ENCODE measurements at regions not wholly inside any gene's neighbourhood (a gene's known extent, or its start where the extent isn't known, plus 50 kb on each side); places are given as distances from the start of the nearest gene placed in this dataset.

- Mint-ChIP-seq H3K4me1 (no peaks in the 10 kb centered on the region), H3K4me3 (no peak overlapping the region), H3K9me3 (no peaks in the 10 kb centered on the region), H3K27ac (no peak overlapping the region), H3K36me3 (no peaks in the 10 kb centered on the region), H3K27me3 (ENCODE audit: low read depth in 2 of 2) (peaks cover 0 to 11% of the 10 kb centered on the region in 2 donors)
- Histone ChIP-seq H3K27me3 (ENCODE audit: control insufficient read depth, insufficient read depth, low read length) (no peaks in the 10 kb centered on the region), H3K4me3 (ENCODE audit: low read length) (no peak overlapping the region), H3K4me1 (ENCODE audit: control insufficient read depth, insufficient read depth, low read length) (no peaks in the 10 kb centered on the region), H3K9me3 (ENCODE audit: control insufficient read depth, insufficient read depth, low read length) (no peaks in the 10 kb centered on the region), H3K27ac (ENCODE audit: low read length) (no peak overlapping the region), H3K36me3 (ENCODE audit: control insufficient read depth, insufficient read depth, low read length) (no peaks in the 10 kb centered on the region)
- 100% methylated on average over 1 of the region's 1 CpG for WGBS (ENCODE audit: insufficient coverage)
- ATAC-seq, result no peak
- intact Hi-C loops (cut with micrococcal nuclease), result no loop called here
- DNase-seq, result no peak
- no peak for TF ChIP-seq CTCF (IDR thresholded peaks at IDR 0.05)
Observed at GRCh38 chr6:105821777-105822176, 264.4 kb upstream of the PRDM1 start.

GRCh38 chr6:105821027-105821426 is 265.1 kb upstream of the PRDM1 start:
- no peaks in the 10 kb centered on the region for H3K9me3 ChIP-seq (ENCODE audit: control insufficient read depth, insufficient read depth, low read length)
- no peak overlapping the region for H3K4me3 ChIP-seq (ENCODE audit: low read length)
- Mint-ChIP-seq H3K36me3 (no peaks in the 10 kb centered on the region), H3K4me1 (no peaks in the 10 kb centered on the region), H3K9me3 (no peaks in the 10 kb centered on the region), H3K27ac (no peak overlapping the region), H3K27me3 (ENCODE audit: low read depth in 2 of 2) (peaks cover 0 to 11% of the 10 kb centered on the region in 2 donors), H3K4me3 (no peak overlapping the region)
- H3K27me3 ChIP-seq (ENCODE audit: control insufficient read depth, insufficient read depth, low read length), result no peaks in the 10 kb centered on the region
- no peak for DNase-seq
- no peak for TF ChIP-seq CTCF (IDR thresholded peaks at IDR 0.05)
- H3K36me3 ChIP-seq (ENCODE audit: control insufficient read depth, insufficient read depth, low read length), result no peaks in the 10 kb centered on the region
- no peak overlapping the region for H3K27ac ChIP-seq (ENCODE audit: low read length)
- intact Hi-C loops (cut with micrococcal nuclease), result no loop called here
- 82% methylated on average over 2 of the region's 2 CpGs for WGBS (ENCODE audit: insufficient coverage)
- H3K4me1 ChIP-seq (ENCODE audit: control insufficient read depth, insufficient read depth, low read length), result no peaks in the 10 kb centered on the region
- ATAC-seq, result no peak

- intact Hi-C loops (cut with micrococcal nuclease), result no loop called here
Observed at GRCh38 chr6:105819745-105820144, 266.4 kb upstream of the PRDM1 start.

More at GRCh38 chr6:105819745-105820144, 266.4 kb upstream of the PRDM1 start:
- Histone ChIP-seq H3K27me3 (ENCODE audit: control insufficient read depth, insufficient read depth, low read length) (no peaks in the 10 kb centered on the region), H3K4me3 (ENCODE audit: low read length) (no peak overlapping the region), H3K36me3 (ENCODE audit: control insufficient read depth, insufficient read depth, low read length) (no peaks in the 10 kb centered on the region), H3K9me3 (ENCODE audit: control insufficient read depth, insufficient read depth, low read length) (no peaks in the 10 kb centered on the region), H3K4me1 (ENCODE audit: control insufficient read depth, insufficient read depth, low read length) (no peaks in the 10 kb centered on the region), H3K27ac (ENCODE audit: low read length) (no peak overlapping the region)
- Mint-ChIP-seq H3K4me1 (no peaks in the 10 kb centered on the region), H3K27me3 (ENCODE audit: low read depth in 2 of 2) (peaks cover 0 to 4% of the 10 kb centered on the region in 2 donors), H3K27ac (no peak overlapping the region), H3K36me3 (no peaks in the 10 kb centered on the region), H3K9me3 (no peaks in the 10 kb centered on the region), H3K4me3 (no peak overlapping the region)
- WGBS (ENCODE audit: insufficient coverage), result 73% methylated on average over 2 of the region's 2 CpGs
- DNase-seq, result no peak
- no peak for TF ChIP-seq CTCF (IDR thresholded peaks at IDR 0.05)
- no peak for ATAC-seq

All from natural killer cell (primary cell).